Tibial nerve (tissue), 4 donors: ENCODE measurements at regions not wholly inside any gene's neighbourhood (a gene's known extent, or its start where the extent isn't known, plus 50 kb on each side); places are given as distances from the start of the nearest gene placed in this dataset.

Experiments
- DNase-seq, 2 donors: peaks; one replicate each; pipeline ENCODE4 v3.0.0-alpha.2; 2019; ENCODE audit warnings: low spot score in 2 of 2
- H3K27ac ChIP-seq, 4 donors: fragments of 200-600 bp; sonication (generic) in 3 of 4; one replicate each; pipeline ENCODE4 v1.5.1; 2017 to 2019; ENCODE audit warnings: mild to moderate bottlenecking in 1 of 4
- H3K27me3 ChIP-seq, 2 donors: fragments of 200-600 bp; sonication (generic) in 1 of 2; one replicate each; pipeline versions ENCODE4 v1.5.1 to v1.6.0; 2017 to 2019
- H3K36me3 ChIP-seq, 3 donors: fragments of 200-600 bp; sonication (generic); one replicate each; pipeline ENCODE4 v1.5.1; 2018 to 2019
- H3K4me1 ChIP-seq, 4 donors: fragments of 200-600 bp; sonication (generic) in 3 of 4; one replicate each; pipeline ENCODE4 v1.5.1; 2017 to 2019
- H3K4me3 ChIP-seq, 4 donors: fragments of 200-600 bp; sonication (generic) in 3 of 4; one replicate each; pipeline ENCODE4 v1.5.1; 2017 to 2019; ENCODE audit warnings: mild to moderate bottlenecking in 1 of 4, moderate library complexity in 1 of 4
- H3K9me3 ChIP-seq, 4 donors: fragments of 200-600 bp; sonication (generic) in 3 of 4; one replicate each; pipeline ENCODE4 v1.5.1; 2017 to 2019
- CTCF ChIP-seq, 5 experiments: fragments of 200-600 bp in 3 of 5; fragments of 450-650 bp in 2 of 5; sonication (generic) in 3 of 5; IDR thresholded peaks; one replicate each; pipeline ENCODE4 v1.5.1; 2016 to 2019; ENCODE audit warnings: antibody characterized with exemption in 5 of 5, mild to moderate bottlenecking in 3 of 5, moderate library complexity in 2 of 5
- EP300 ChIP-seq, 2 donors: sonication (generic); formaldehyde crosslinking; IDR thresholded peaks; one replicate each; pipeline ENCODE4 v1.6.1; 2017; ENCODE audit warnings: antibody characterized with exemption in 2 of 2, mild to moderate bottlenecking in 1 of 2
- POLR2A ChIP-seq, 2 donors: fragments of 450-650 bp; IDR thresholded peaks; one replicate each; pipeline ENCODE4 v1.6.1; 2017; ENCODE audit warnings: antibody characterized with exemption in 2 of 2, mild to moderate bottlenecking in 2 of 2, moderate library complexity in 2 of 2
- WGBS, 2 donors: methylation state at CpG; one replicate each; pipeline ENCODE4 v1.1.5; 2018; 5-methylcytosine and 5-hydroxymethylcytosine counted together

GRCh38 chr4:19655666-19656065 is 596.0 kb upstream of the SLIT2 start:
- no peak overlapping the region for H3K4me3 ChIP-seq
- H3K27ac ChIP-seq, result no peak overlapping the region
- no peaks in the 10 kb centered on the region for H3K9me3 ChIP-seq
- 84 to 85% methylated on average over 5 of the region's 5 CpGs for WGBS, 2 donors
- TF ChIP-seq POLR2A (IDR thresholded peaks at IDR 0.05) (no peak), CTCF (IDR thresholded peaks at IDR 0.05) (no peak), EP300 (IDR thresholded peaks at IDR 0.05) (no peak)
- no peaks in the 10 kb centered on the region for H3K36me3 ChIP-seq
- no peaks in the 10 kb centered on the region for H3K27me3 ChIP-seq
- no peak for DNase-seq
- H3K4me1 ChIP-seq, result no peaks in the 10 kb centered on the region

DNA sequence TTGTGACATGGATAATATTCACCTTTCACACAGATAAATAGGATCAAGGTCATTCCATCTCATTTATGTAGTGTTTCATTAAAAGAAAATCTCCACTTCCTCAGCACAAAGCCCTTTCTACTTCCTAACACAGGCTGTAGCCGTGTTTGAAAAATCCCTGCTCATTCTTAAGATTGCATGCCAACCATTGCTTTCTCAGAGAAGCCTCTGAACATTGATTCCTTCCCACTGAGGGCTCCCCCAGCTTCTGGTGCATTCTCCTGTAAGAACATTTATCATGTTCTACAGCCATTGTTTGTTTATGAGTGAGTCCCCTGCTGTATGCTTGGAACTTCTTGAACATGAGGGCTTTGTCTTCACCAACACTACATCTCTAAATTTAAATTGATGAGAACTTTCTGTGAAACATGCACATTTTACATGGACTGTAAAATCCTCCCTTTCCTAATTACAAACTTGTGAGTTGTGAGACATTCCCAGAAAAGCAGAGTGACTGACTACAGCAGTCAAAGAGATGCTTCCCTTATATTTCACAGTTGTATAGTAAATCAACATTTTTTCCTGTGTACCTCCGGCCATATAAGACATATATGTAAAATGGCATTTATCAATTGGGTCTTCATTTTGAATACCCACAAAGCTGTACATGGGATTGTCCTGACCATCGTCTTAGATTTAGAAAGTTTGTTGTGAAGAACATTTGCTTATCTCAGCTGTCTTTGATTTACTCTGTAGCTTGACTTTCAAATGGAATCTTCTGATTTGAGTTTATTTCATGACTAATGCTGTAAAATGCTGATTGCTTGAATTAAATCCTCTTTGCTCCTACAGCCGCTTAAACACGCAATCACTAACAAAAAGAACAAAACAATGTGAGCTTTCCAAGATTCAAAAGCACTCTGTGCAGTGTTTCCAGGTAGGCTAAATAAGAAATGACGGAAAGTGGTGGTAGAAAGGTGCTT is 600.5 kb upstream of the SLIT2 start:
- no peak for DNase-seq
- no peaks in the 10 kb centered on the region for H3K27me3 ChIP-seq
- no peaks in the 10 kb centered on the region for H3K4me1 ChIP-seq
- no peaks in the 10 kb centered on the region for H3K9me3 ChIP-seq
- no peak overlapping the region for H3K27ac ChIP-seq
- WGBS, 2 donors, result 77 to 84% methylated on average over 6 of the region's 6 CpGs
- TF ChIP-seq EP300 (IDR thresholded peaks at IDR 0.05) (no peak), CTCF (IDR thresholded peaks at IDR 0.05) (no peak), POLR2A (IDR thresholded peaks at IDR 0.05) (no peak)
- no peak overlapping the region for H3K4me3 ChIP-seq
- H3K36me3 ChIP-seq, result no peaks in the 10 kb centered on the region

DNA sequence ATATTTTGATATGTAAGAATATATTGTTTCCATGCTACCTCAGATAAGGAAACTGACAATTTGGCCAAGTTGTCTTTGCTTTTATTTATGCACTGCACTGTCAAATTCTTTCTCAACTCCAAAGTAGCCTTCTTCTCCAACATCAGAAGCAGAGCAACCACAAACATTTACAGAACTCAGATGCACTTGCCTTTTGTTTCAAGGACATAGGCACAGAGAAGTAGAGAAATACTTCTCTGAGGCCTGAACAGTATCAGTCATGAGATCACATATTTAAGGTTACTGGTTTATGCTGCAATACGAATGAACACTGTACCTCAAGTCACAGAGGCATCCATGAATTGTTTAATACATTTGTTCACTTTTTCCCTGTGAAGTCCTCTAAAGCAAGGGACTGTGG is 606.1 kb upstream of the SLIT2 start:
- H3K27ac ChIP-seq, result no peak overlapping the region
- no peak overlapping the region for H3K4me3 ChIP-seq
- no peaks in the 10 kb centered on the region for H3K36me3 ChIP-seq
- H3K9me3 ChIP-seq, result peaks cover 0 to 6% (median 0%) of the 10 kb centered on the region in 4 donors
- DNase-seq, result no peak
- H3K27me3 ChIP-seq, result no peaks in the 10 kb centered on the region
- no peaks in the 10 kb centered on the region for H3K4me1 ChIP-seq
- TF ChIP-seq POLR2A (IDR thresholded peaks at IDR 0.05) (no peak), CTCF (IDR thresholded peaks at IDR 0.05) (no peak), EP300 (IDR thresholded peaks at IDR 0.05) (no peak)
- 83 to 88% methylated on average over 1 of the region's 1 CpG for WGBS, 2 donors

- Histone ChIP-seq H3K4me1 (no peaks in the 10 kb centered on the region), H3K36me3 (no peaks in the 10 kb centered on the region), H3K4me3 (no peak overlapping the region), H3K27ac (no peak overlapping the region), H3K27me3 (no peaks in the 10 kb centered on the region), H3K9me3 (peaks cover 0 to 15% (median 0%) of the 10 kb centered on the region in 4 donors)
- no peak for DNase-seq
- TF ChIP-seq CTCF (IDR thresholded peaks at IDR 0.05), result no peak
- TF ChIP-seq POLR2A (IDR thresholded peaks at IDR 0.05), result no peak
- no peak for TF ChIP-seq EP300 (IDR thresholded peaks at IDR 0.05)
These were observed 615.3 kb upstream of the SLIT2 start for GRCh38 chr4:19636451-19636850.

DNA sequence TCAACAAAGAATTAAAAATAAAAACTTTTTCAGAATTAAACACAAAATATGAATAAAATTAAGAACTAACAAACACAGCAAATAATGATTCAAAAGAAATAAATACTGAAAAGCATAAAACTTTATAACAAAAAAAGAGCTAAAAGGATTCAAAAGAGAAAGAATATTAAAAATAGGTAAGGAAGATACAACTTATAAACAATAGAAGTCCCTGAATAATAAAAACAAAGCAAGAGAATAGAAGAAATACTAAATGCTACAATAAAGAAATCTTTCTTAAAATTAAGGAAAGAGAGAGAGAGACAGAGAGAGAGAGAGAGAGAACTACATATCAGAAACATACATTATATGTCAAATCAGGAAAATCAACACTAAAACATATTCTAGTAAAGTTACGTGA is 619.9 kb upstream of the SLIT2 start:
- WGBS, 2 donors, result 83 to 84% methylated on average over 1 of the region's 1 CpG

More for the DNA sequence above, 619.9 kb upstream of the SLIT2 start:
- no peaks in the 10 kb centered on the region for H3K27me3 ChIP-seq
- H3K4me1 ChIP-seq, result no peaks in the 10 kb centered on the region
- TF ChIP-seq CTCF (IDR thresholded peaks at IDR 0.05) (no peak), POLR2A (IDR thresholded peaks at IDR 0.05) (no peak), EP300 (IDR thresholded peaks at IDR 0.05) (no peak)
- peaks cover 0 to 9% (median 0%) of the 10 kb centered on the region in 4 donors for H3K9me3 ChIP-seq
- H3K36me3 ChIP-seq, result no peaks in the 10 kb centered on the region
- no peak for DNase-seq
- H3K27ac ChIP-seq, result no peak overlapping the region
- H3K4me3 ChIP-seq, result no peak overlapping the region
